GM12878 (cell line): ENCODE measurements at regions not wholly inside any gene's neighbourhood (a gene's known extent, or its start where the extent isn't known, plus 50 kb on each side); places are given as distances from the start of the nearest gene placed in this dataset.

ENCODE experiments used
- ATAC-seq: fragments of 200-7000 bp; cut with Tn5 transposase; 3 replicates; pipeline ENCODE4 v1.9.1; 2020; ENCODE audit warnings: mild to moderate bottlenecking, moderate library complexity
- BruUV-seq: library from RNA; stranded (reverse); fragments of 400-500 nt; replicated peaks from 2 replicates; lab custom pipeline; 2021; lab: Mats Ljungman, UMichigan
- CTCF ChIA-PET: fragments of 300-600 bp; sonication (Branson Sonifier 250); formaldehyde crosslinking; extraction: SDS; loops from one replicate; lab custom pipeline; 2021; ENCODE audit warnings: inconsistent platforms; lab: Yijun Ruan, JAX
- POLR2A ChIA-PET: fragments of 350-600 bp; formaldehyde crosslinking; extraction: SDS; loops from one replicate; lab custom pipeline; 2021; ENCODE audit warnings: inconsistent platforms; lab: Charles Lee
- RAD21 ChIA-PET: fragments of 300-600 bp; sonication (Branson Sonifier 250); formaldehyde crosslinking; loops from one replicate; lab custom pipeline; 2023; ENCODE audit warnings: antibody characterized with exemption; ENCODE audit not compliant: unreplicated experiment; lab: Charles Lee
- SMC1A ChIA-PET: fragments of 300-600 bp; sonication (Branson Sonifier 250); formaldehyde crosslinking; loops from one replicate; lab custom pipeline; 2023; ENCODE audit not compliant: unreplicated experiment, uncharacterized antibody; lab: Charles Lee
- DNase-seq: peaks from one replicate; pipeline ENCODE4 v3.0.0-alpha.2; 2011; ENCODE audit warnings: low read depth, low spot score
- FAIRE-seq: peaks from 3 replicates; lab custom pipeline; 2011; peaks lifted over from hg19 to GRCh38; lab: Jason Lieb, UNC
- H2AFZ ChIP-seq: 2 replicates; pipeline ENCODE4 v1.6.0; 2011; ENCODE audit warnings: low read depth, low read length, control low read depth; ENCODE audit not compliant: control insufficient read depth
- H3K27ac ChIP-seq: 2 replicates; pipeline ENCODE4 v1.5.1; 2011; ENCODE audit warnings: control low read depth; ENCODE audit not compliant: control insufficient read depth, insufficient read depth
- H3K27me3 ChIP-seq, 2 experiments: replicated peaks in 1 of 2; 2 replicates each; pipeline versions ENCODE4 v1.6.0 to v1.6.1; 2011; ENCODE audit warnings: low read length in 1 of 2; ENCODE audit not compliant: control insufficient read depth in 2 of 2, insufficient read depth in 2 of 2
- H3K36me3 ChIP-seq, 2 experiments: 2 replicates each; pipeline ENCODE4 v1.5.1; 2011; ENCODE audit warnings: low read length in 1 of 2; ENCODE audit not compliant: control insufficient read depth in 2 of 2, insufficient read depth in 2 of 2
- H3K4me1 ChIP-seq: 2 replicates; pipeline ENCODE4 v1.6.1; 2011; ENCODE audit warnings: mild to moderate bottlenecking, low read length, moderate library complexity, mixed read lengths; ENCODE audit not compliant: control insufficient read depth, insufficient read depth
- H3K4me2 ChIP-seq: 2 replicates; pipeline ENCODE4 v1.6.0; 2011; ENCODE audit warnings: control low read depth; ENCODE audit not compliant: control insufficient read depth, insufficient read depth
- H3K4me3 ChIP-seq: fragments of 200-600 bp; sonication (generic); 2 replicates; pipeline ENCODE4 v1.5.1; 2016
- H3K79me2 ChIP-seq: 2 replicates; pipeline ENCODE4 v1.6.0; 2011; ENCODE audit warnings: low read length; ENCODE audit not compliant: control insufficient read depth, insufficient read depth
- H3K9ac ChIP-seq: 2 replicates; pipeline ENCODE4 v1.8.0; 2011; ENCODE audit warnings: low read length, control low read depth, mixed read lengths; ENCODE audit not compliant: control insufficient read depth, insufficient read depth
- H3K9me3 ChIP-seq: replicated peaks from 3 replicates; pipeline ENCODE4 v1.5.1; 2011; ENCODE audit warnings: mild to moderate bottlenecking, low read length; ENCODE audit not compliant: control insufficient read depth, insufficient read depth
- H4K20me1 ChIP-seq: 2 replicates; pipeline ENCODE4 v1.6.0; 2011; ENCODE audit not compliant: control insufficient read depth, insufficient read depth
- BACH1 ChIP-seq: fragments of 450-650 bp; IDR thresholded peaks from 2 replicates; pipeline ENCODE4 v1.6.1; 2017; ENCODE audit warnings: mild to moderate bottlenecking, borderline replicate concordance
- EGR1 ChIP-seq, 2 experiments: IDR thresholded peaks; 1 replicate in 1 of 2; 2 replicates in 1 of 2; pipeline ENCODE4 v1.6.1; 2011 to 2012; ENCODE audit warnings: low read depth in 2 of 2, low read length in 2 of 2, borderline replicate concordance in 1 of 2, mild to moderate bottlenecking in 1 of 2, moderate library complexity in 1 of 2
- GATAD2B ChIP-seq: fragments of 450-650 bp; conservative IDR thresholded peaks from 2 replicates; pipeline ENCODE4 v1.6.1; 2017; ENCODE audit warnings: low read depth, mild to moderate bottlenecking, moderate library complexity
- SREBF2 ChIP-seq: IDR thresholded peaks from 2 replicates; pipeline ENCODE4 v1.6.1; 2012; ENCODE audit warnings: mild to moderate bottlenecking, low read length
- WGBS: methylation state at CpG from one replicate; pipeline ENCODE4 v1.1.6; 2016; ENCODE audit warnings: low lambda C conversion rate; ENCODE audit not compliant: insufficient replicate concordance, insufficient coverage; ENCODE audit errors: missing lambda C conversion rate; 5-methylcytosine and 5-hydroxymethylcytosine counted together
- in situ Hi-C: fragments of 300-500 bp; cut with MboI; formaldehyde crosslinking; loops from 9 replicates; pipeline ENCODE4 v1.14.3; 2018; ENCODE audit warnings: mixed read lengths
- intact Hi-C: fragments of 100-400 bp; cut with micrococcal nuclease; formaldehyde crosslinking; loops from one replicate; pipeline ENCODE4 v1.14.2; 2022; ENCODE audit not compliant: unreplicated experiment
- TF ChIP-seq, protein P1 (sequence below): fragments of 450-650 bp; IDR thresholded peaks from 2 replicates; pipeline ENCODE4 v1.6.1; 2017; ENCODE audit warnings: low read depth, mild to moderate bottlenecking, moderate library complexity
- TF ChIP-seq, protein P2 (sequence below): fragments of 150-350 bp; IDR thresholded peaks from 2 replicates; pipeline ENCODE4 v1.6.1; 2016; ENCODE audit warnings: low read depth, low read length
- TF ChIP-seq, protein P3 (sequence below): fragments of 450-650 bp; IDR thresholded peaks from 2 replicates; pipeline ENCODE4 v1.6.1; 2017; ENCODE audit warnings: borderline replicate concordance
- TF ChIP-seq, protein P4 (sequence below): fragments of 450-650 bp; formaldehyde crosslinking; IDR thresholded peaks from 2 replicates; pipeline ENCODE4 v1.4.0; 2020; ENCODE audit warnings: mild to moderate bottlenecking, moderate library complexity

DNA sequence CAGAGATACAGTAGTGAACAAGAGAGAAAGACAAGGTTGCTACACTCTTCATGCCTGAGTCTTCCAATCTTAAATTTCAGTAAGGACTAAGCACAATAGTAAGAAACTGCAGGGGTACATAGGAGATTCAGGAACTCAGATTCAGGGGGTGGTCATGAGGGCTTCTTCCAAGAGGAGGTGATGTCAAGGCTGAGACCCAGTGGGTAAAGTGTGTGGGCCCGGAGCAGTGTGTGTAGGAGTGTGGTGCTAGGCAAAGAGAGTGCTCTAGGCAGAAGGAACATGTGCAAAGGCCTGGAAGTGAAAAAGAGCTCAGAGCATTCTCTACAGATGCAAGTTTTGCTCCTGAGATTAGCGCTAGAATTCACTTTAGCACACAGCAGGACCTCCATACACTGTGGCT, 102.9 kb upstream of the SPATA12 start:
- ChIA-PET POLR2A (interaction anchor here (0.7 to 1.1 kb wide), 2 partner anchors 96 to 174 kb away, joined by 3 read pairs; no protein-coding TSS in a partner anchor), SMC1A (interaction anchor here (0.6 to 3.7 kb wide), 7 partner anchors 14 to 152 kb away, joined by 3 to 19 read pairs (median 4); no protein-coding TSS in a partner anchor), CTCF (interaction anchor here (0.6 to 3.5 kb wide), 3 partner anchors 13 to 71 kb away, joined by 3 to 11 read pairs (median 3); no protein-coding TSS in a partner anchor), RAD21 (interaction anchor here (1.1 kb wide), 1 partner anchor 36 kb away, joined by 3 read pairs; no protein-coding TSS in a partner anchor)
- ATAC-seq: no peak
- H3K27me3 ChIP-seq: no peaks in the 10 kb centered on the region
- H4K20me1 ChIP-seq: no peaks in the 10 kb centered on the region
- H3K4me2 ChIP-seq: no peak overlapping the region
- no peaks in the 10 kb centered on the region for H3K79me2 ChIP-seq
- H3K27ac ChIP-seq: no peak overlapping the region
- in situ Hi-C loops: no loop called here
- H3K4me1 ChIP-seq: peaks cover 23% of the 10 kb centered on the region
- no peak overlapping the region for H3K9ac ChIP-seq
- BruUV-seq: no TSS peak
- H2AFZ ChIP-seq: no peak overlapping the region
- 73% methylated on average over 2 of the region's 2 CpGs for WGBS
- TF ChIP-seq, protein P1, sequence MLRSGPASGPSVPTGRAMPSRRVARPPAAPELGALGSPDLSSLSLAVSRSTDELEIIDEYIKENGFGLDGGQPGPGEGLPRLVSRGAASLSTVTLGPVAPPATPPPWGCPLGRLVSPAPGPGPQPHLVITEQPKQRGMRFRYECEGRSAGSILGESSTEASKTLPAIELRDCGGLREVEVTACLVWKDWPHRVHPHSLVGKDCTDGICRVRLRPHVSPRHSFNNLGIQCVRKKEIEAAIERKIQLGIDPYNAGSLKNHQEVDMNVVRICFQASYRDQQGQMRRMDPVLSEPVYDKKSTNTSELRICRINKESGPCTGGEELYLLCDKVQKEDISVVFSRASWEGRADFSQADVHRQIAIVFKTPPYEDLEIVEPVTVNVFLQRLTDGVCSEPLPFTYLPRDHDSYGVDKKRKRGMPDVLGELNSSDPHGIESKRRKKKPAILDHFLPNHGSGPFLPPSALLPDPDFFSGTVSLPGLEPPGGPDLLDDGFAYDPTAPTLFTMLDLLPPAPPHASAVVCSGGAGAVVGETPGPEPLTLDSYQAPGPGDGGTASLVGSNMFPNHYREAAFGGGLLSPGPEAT: no peak
- TF ChIP-seq, protein P2, sequence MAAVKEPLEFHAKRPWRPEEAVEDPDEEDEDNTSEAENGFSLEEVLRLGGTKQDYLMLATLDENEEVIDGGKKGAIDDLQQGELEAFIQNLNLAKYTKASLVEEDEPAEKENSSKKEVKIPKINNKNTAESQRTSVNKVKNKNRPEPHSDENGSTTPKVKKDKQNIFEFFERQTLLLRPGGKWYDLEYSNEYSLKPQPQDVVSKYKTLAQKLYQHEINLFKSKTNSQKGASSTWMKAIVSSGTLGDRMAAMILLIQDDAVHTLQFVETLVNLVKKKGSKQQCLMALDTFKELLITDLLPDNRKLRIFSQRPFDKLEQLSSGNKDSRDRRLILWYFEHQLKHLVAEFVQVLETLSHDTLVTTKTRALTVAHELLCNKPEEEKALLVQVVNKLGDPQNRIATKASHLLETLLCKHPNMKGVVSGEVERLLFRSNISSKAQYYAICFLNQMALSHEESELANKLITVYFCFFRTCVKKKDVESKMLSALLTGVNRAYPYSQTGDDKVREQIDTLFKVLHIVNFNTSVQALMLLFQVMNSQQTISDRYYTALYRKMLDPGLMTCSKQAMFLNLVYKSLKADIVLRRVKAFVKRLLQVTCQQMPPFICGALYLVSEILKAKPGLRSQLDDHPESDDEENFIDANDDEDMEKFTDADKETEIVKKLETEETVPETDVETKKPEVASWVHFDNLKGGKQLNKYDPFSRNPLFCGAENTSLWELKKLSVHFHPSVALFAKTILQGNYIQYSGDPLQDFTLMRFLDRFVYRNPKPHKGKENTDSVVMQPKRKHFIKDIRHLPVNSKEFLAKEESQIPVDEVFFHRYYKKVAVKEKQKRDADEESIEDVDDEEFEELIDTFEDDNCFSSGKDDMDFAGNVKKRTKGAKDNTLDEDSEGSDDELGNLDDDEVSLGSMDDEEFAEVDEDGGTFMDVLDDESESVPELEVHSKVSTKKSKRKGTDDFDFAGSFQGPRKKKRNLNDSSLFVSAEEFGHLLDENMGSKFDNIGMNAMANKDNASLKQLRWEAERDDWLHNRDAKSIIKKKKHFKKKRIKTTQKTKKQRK: no peak
- no peak for TF ChIP-seq EGR1 (IDR thresholded peaks at IDR 0.05; ENCODE audit: borderline replicate concordance in 1 of 2, low read depth in 2 of 2, low read length in 2 of 2)
- TF ChIP-seq, protein P3, sequence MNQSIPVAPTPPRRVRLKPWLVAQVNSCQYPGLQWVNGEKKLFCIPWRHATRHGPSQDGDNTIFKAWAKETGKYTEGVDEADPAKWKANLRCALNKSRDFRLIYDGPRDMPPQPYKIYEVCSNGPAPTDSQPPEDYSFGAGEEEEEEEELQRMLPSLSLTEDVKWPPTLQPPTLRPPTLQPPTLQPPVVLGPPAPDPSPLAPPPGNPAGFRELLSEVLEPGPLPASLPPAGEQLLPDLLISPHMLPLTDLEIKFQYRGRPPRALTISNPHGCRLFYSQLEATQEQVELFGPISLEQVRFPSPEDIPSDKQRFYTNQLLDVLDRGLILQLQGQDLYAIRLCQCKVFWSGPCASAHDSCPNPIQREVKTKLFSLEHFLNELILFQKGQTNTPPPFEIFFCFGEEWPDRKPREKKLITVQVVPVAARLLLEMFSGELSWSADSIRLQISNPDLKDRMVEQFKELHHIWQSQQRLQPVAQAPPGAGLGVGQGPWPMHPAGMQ: no peak
- TF ChIP-seq, protein P4, sequence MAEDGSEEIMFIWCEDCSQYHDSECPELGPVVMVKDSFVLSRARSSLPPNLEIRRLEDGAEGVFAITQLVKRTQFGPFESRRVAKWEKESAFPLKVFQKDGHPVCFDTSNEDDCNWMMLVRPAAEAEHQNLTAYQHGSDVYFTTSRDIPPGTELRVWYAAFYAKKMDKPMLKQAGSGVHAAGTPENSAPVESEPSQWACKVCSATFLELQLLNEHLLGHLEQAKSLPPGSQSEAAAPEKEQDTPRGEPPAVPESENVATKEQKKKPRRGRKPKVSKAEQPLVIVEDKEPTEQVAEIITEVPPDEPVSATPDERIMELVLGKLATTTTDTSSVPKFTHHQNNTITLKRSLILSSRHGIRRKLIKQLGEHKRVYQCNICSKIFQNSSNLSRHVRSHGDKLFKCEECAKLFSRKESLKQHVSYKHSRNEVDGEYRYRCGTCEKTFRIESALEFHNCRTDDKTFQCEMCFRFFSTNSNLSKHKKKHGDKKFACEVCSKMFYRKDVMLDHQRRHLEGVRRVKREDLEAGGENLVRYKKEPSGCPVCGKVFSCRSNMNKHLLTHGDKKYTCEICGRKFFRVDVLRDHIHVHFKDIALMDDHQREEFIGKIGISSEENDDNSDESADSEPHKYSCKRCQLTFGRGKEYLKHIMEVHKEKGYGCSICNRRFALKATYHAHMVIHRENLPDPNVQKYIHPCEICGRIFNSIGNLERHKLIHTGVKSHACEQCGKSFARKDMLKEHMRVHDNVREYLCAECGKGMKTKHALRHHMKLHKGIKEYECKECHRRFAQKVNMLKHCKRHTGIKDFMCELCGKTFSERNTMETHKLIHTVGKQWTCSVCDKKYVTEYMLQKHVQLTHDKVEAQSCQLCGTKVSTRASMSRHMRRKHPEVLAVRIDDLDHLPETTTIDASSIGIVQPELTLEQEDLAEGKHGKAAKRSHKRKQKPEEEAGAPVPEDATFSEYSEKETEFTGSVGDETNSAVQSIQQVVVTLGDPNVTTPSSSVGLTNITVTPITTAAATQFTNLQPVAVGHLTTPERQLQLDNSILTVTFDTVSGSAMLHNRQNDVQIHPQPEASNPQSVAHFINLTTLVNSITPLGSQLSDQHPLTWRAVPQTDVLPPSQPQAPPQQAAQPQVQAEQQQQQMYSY: no peak
- no peak for TF ChIP-seq BACH1
- no peak for TF ChIP-seq SREBF2
- no peak for TF ChIP-seq GATAD2B
- H3K9me3 ChIP-seq: no peaks in the 10 kb centered on the region; the same call in 2 of the 3 replicates
- H3K36me3 ChIP-seq: no peaks in the 10 kb centered on the region
- H3K4me3 ChIP-seq: no peak overlapping the region
- no peak for DNase-seq
- no peak for FAIRE-seq
- intact Hi-C loops: no loop called here
